Upper lobe of left lung (tissue), 4 donors: ENCODE measurements at regions not wholly inside any gene's neighbourhood (a gene's known extent, or its start where the extent isn't known, plus 50 kb on each side); places are given as distances from the start of the nearest gene placed in this dataset.

Experiments
- CTCF ChIP-seq, 6 experiments: fragments of 450-650 bp in 4 of 6; fragments of 200-600 bp in 2 of 6; sonication (generic) in 2 of 6; IDR thresholded peaks; one replicate each; pipeline ENCODE4 v1.5.1; 2016 to 2019; ENCODE audit warnings: antibody characterized with exemption in 6 of 6
- EP300 ChIP-seq, 4 donors: sonication (generic); formaldehyde crosslinking; IDR thresholded peaks; one replicate each; pipeline ENCODE4 v1.5.1; 2017; ENCODE audit warnings: antibody characterized with exemption in 4 of 4, control low read depth in 2 of 4
- POLR2A ChIP-seq, 4 donors: fragments of 450-650 bp; IDR thresholded peaks; one replicate each; pipeline ENCODE4 v1.5.1; 2016 to 2017; ENCODE audit warnings: antibody characterized with exemption in 4 of 4, mild to moderate bottlenecking in 2 of 4
- POLR2AphosphoS5 ChIP-seq, 2 donors: sonication (generic); formaldehyde crosslinking; IDR thresholded peaks; one replicate each; pipeline ENCODE4 v1.5.1; 2017; ENCODE audit warnings: antibody characterized with exemption in 2 of 2

GRCh38 chr15:35654332-35654731 lies 108.4 kb upstream of the DPH6 start:
- TF ChIP-seq POLR2A (IDR thresholded peaks at IDR 0.05) (no peak), EP300 (IDR thresholded peaks at IDR 0.05) (no peak), CTCF (IDR thresholded peaks at IDR 0.05) (no peak), POLR2AphosphoS5 (IDR thresholded peaks at IDR 0.05) (no peak)
